CD4-positive, CD25-positive, alpha-beta regulatory T cell (primary cell): ENCODE measurements at regions not wholly inside any gene's neighbourhood (a gene's known extent, or its start where the extent isn't known, plus 50 kb on each side); places are given as distances from the start of the nearest gene placed in this dataset.

ENCODE experiments used
- ATAC-seq, 2 donors: fragments of 150-1000 bp; cut with Tn5 transposase; one replicate each; pipeline ENCODE4 v1.10.0; 2021; ENCODE audit warnings: low read depth in 2 of 2, moderate number of reproducible peaks in 2 of 2, moderate library complexity in 1 of 2
- DNase-seq, 3 donors: peaks; one replicate each; pipeline versions ENCODE4 v3.0.0 to v3.0.0-alpha.2; 2012 to 2022; ENCODE audit warnings: mixed read lengths in 1 of 3
- H3K27ac ChIP-seq: one replicate; pipeline ENCODE4 v1.7.0; 2013; ENCODE audit warnings: mild to moderate bottlenecking, low read length; ENCODE audit not compliant: insufficient read depth, poor library complexity, severe bottlenecking
- H3K27me3 ChIP-seq: one replicate; pipeline ENCODE4 v1.7.0; 2013; ENCODE audit warnings: low read length; ENCODE audit not compliant: control insufficient read depth, insufficient read depth
- H3K36me3 ChIP-seq: one replicate; pipeline ENCODE4 v1.7.0; 2013; ENCODE audit warnings: mild to moderate bottlenecking, low read length, moderate library complexity; ENCODE audit not compliant: control insufficient read depth, insufficient read depth
- H3K4me1 ChIP-seq: 2 replicates; pipeline ENCODE4 v1.7.0; 2013; ENCODE audit warnings: mild to moderate bottlenecking, low read length; ENCODE audit not compliant: insufficient read depth, control insufficient read depth, poor library complexity, severe bottlenecking
- H3K4me3 ChIP-seq: one replicate; pipeline ENCODE4 v1.7.0; 2013; ENCODE audit warnings: low read depth, mild to moderate bottlenecking, low read length, moderate library complexity
- H3K9me3 ChIP-seq, 2 experiments: 1 replicate in 1 of 2; 2 replicates in 1 of 2; pipeline ENCODE4 v1.7.0; 2013; ENCODE audit warnings: low read length in 2 of 2, mild to moderate bottlenecking in 1 of 2, moderate library complexity in 1 of 2; ENCODE audit not compliant: control insufficient read depth in 2 of 2
- H3K27ac Mint-ChIP-seq, 3 donors: one replicate each; pipeline ENCODE4 v1.8.0; 2020 to 2022; ENCODE audit warnings: mild to moderate bottlenecking in 3 of 3, mixed read lengths in 3 of 3, moderate library complexity in 2 of 3
- H3K27me3 Mint-ChIP-seq: one replicate; pipeline ENCODE4 v1.8.0; 2022; ENCODE audit warnings: mild to moderate bottlenecking, mixed read lengths
- H3K36me3 Mint-ChIP-seq: one replicate; pipeline ENCODE4 v1.8.0; 2020; ENCODE audit warnings: mixed read lengths
- H3K4me1 Mint-ChIP-seq, 4 donors: one replicate each; pipeline ENCODE4 v1.8.0; 2020 to 2022; ENCODE audit warnings: mixed read lengths in 4 of 4, mild to moderate bottlenecking in 1 of 4
- H3K4me3 Mint-ChIP-seq, 4 donors: one replicate each; pipeline ENCODE4 v1.8.0; 2020 to 2022; ENCODE audit warnings: mild to moderate bottlenecking in 4 of 4, mixed read lengths in 4 of 4, moderate library complexity in 3 of 4
- H3K9me3 Mint-ChIP-seq, 7 donors: one replicate each; pipeline ENCODE4 v1.8.0; 2020 to 2022; ENCODE audit warnings: mixed read lengths in 7 of 7, mild to moderate bottlenecking in 3 of 7, moderate library complexity in 2 of 7

DNA sequence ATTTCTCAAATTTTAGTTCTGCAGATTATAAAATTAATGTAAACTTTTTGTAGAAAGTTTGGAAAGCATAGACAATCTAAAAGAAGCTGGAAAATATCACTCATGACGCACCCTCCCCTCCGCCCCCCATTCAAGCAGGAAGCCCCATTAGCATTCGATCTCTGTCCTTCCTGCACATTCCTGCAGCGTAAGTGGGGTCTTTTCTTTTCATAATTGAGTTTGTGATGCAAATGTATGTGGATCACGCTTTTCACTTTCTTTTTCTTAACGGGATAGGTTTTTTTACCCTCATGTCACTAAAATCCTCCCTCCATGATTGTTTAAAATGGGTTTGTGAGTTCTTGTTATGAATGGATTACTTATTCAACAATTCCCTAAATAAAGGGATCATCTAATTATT, 181.7 kb upstream of the HDAC4 start:
- peaks cover 0 to 1% (median 0%) of the 10 kb centered on the region in 7 donors for H3K9me3 Mint-ChIP-seq
- no peak overlapping the region for H3K27ac ChIP-seq
- no peak overlapping the region for H3K4me3 Mint-ChIP-seq
- no peaks in the 10 kb centered on the region for H3K4me1 ChIP-seq
- peaks cover 0 to 7% (median 0%) of the 10 kb centered on the region in 4 donors for H3K4me1 Mint-ChIP-seq
- ATAC-seq: no peak
- no peak for DNase-seq
- no peaks in the 10 kb centered on the region for H3K9me3 ChIP-seq
- H3K27ac Mint-ChIP-seq: no peak overlapping the region
- no peaks in the 10 kb centered on the region for H3K27me3 ChIP-seq
- no peaks in the 10 kb centered on the region for H3K36me3 ChIP-seq
- H3K4me3 ChIP-seq: no peak overlapping the region
- no peaks in the 10 kb centered on the region for H3K27me3 Mint-ChIP-seq
- H3K36me3 Mint-ChIP-seq: peaks cover 3% of the 10 kb centered on the region

DNA sequence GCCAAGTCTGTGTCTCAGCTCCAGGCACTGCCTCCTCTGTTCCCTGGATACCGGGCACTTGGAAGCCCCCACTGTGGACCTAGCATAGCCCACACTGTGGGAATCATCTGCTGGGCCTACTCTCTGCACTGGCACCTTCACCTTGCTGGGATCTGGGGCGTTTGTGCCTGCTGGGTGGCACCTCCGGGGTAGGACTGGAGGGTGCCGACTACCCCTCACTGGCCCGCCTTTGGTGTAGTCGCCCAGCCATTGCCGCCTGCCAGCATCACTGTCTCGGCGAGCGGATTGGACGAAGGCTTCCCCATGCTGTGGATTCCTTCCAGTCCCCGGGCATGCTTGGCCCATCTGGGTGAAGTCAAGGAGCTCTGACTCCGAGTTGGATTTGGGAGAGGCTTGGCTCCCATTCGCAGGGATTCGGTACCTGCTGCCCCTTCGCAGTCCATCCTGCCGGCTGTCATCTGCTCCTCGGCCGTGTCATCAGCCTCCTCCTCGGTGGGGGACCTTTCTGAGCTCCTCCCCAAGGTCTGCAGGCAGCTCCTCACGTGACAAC, 180.6 kb upstream of the HDAC4 start:
- ATAC-seq: no peak
- H3K27ac Mint-ChIP-seq: no peak overlapping the region
- H3K4me1 Mint-ChIP-seq: peaks cover 0 to 7% (median 0%) of the 10 kb centered on the region in 4 donors
- peaks cover 3% of the 10 kb centered on the region for H3K36me3 Mint-ChIP-seq
- DNase-seq: no peak
- Histone ChIP-seq H3K27me3 (no peaks in the 10 kb centered on the region), H3K27ac (no peak overlapping the region), H3K4me3 (no peak overlapping the region), H3K4me1 (no peaks in the 10 kb centered on the region), H3K36me3 (no peaks in the 10 kb centered on the region), H3K9me3 (no peaks in the 10 kb centered on the region)
- H3K9me3 Mint-ChIP-seq: peaks cover 0 to 1% (median 0%) of the 10 kb centered on the region in 7 donors
- no peaks in the 10 kb centered on the region for H3K27me3 Mint-ChIP-seq
- no peak overlapping the region for H3K4me3 Mint-ChIP-seq

DNA sequence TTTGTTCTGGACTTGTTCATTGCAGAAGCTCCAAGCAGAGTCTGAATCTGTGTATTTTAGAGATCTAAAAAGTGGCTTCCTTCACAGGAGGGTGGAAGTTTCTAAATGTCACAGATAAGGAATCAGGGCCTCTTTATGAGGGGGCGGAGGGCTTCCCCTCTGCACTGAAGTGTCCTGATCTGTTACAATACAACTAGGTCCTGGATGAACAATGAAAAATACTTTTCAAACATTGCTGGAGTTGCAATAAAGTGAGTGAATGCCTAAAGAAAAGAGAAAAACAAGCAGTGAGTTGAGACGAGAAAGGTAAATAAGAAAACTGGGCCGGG, 179.3 kb upstream of the HDAC4 start:
- H3K36me3 ChIP-seq: no peaks in the 10 kb centered on the region
- no peak overlapping the region for H3K4me3 ChIP-seq
- ATAC-seq (no peak), DNase-seq (no peak)
- H3K27me3 ChIP-seq: no peaks in the 10 kb centered on the region
- no peak overlapping the region for H3K4me3 Mint-ChIP-seq
- no peaks in the 10 kb centered on the region for H3K4me1 ChIP-seq
- no peaks in the 10 kb centered on the region for H3K27me3 Mint-ChIP-seq
- H3K9me3 Mint-ChIP-seq: peaks cover 0 to 1% (median 0%) of the 10 kb centered on the region in 7 donors
- no peaks in the 10 kb centered on the region for H3K9me3 ChIP-seq
- H3K36me3 Mint-ChIP-seq: peaks cover 3% of the 10 kb centered on the region
- peaks cover 0 to 7% (median 0%) of the 10 kb centered on the region in 4 donors for H3K4me1 Mint-ChIP-seq
- no peak overlapping the region for H3K27ac Mint-ChIP-seq
- H3K27ac ChIP-seq: no peak overlapping the region

DNA sequence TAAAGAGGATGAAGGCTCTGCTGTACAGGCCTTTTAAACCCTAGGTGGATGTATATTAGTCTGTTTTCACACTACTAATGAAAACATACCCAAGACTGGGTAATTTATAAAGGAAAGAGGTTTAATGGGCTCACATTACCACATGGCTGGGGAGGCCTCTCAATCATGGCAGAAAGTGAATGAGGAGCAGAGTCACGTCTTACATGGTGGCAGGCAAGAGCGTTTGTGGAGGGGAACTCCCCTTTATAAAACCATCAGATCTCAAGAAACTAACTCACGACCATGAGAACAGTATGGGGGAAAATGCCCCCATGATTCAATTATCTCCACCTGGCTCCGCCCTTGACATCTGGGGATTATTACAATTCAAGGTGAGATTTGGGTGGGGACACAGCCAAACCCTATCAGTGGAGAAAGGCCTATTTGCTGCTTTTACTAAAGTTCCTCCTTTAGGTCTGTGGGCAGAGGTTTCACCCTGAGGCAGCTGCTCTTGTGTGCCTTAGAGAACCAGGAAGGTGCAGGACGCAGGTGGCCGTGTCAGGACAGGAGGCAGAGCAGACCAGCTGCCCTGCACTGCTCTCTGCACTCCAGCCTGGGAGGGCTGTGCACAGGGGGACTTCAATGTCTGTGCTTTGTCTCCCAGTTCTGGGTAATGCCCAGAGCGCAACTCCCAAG, 178.8 kb upstream of the HDAC4 start:
- Mint-ChIP-seq H3K9me3 (peaks cover 0 to 1% (median 0%) of the 10 kb centered on the region in 7 donors), H3K4me3 (no peak overlapping the region)
- no peaks in the 10 kb centered on the region for H3K4me1 ChIP-seq

DNA sequence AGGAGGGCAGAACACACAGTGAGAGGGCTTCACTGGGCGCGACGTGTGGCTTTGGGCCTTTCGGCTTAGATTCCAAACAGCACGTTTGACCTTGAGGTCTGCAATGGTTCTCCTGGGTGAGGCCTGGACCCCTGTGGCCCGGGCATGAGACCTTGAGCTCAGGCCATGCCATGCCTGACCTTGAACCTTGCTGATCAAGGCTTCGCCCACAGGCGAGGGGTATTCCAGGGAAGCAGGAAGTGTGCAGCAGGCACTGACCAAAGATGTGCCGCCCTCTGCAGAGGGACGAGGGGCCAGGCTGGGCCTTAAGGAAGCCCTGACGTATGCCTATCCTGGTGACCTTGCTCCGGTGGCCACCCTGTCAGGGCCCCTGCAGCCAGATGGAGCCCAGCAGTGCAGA, 178.3 kb upstream of the HDAC4 start:
- Mint-ChIP-seq H3K4me3 (no peak overlapping the region), H3K27me3 (no peaks in the 10 kb centered on the region), H3K4me1 (peaks cover 0 to 7% (median 0%) of the 10 kb centered on the region in 4 donors), H3K36me3 (peaks cover 3% of the 10 kb centered on the region), H3K27ac (no peak overlapping the region), H3K9me3 (peaks cover 0 to 1% (median 0%) of the 10 kb centered on the region in 7 donors)
- no peaks in the 10 kb centered on the region for H3K9me3 ChIP-seq
- no peaks in the 10 kb centered on the region for H3K36me3 ChIP-seq
- no peak overlapping the region for H3K27ac ChIP-seq
- ATAC-seq: no peak
- no peak for DNase-seq
- no peak overlapping the region for H3K4me3 ChIP-seq
- H3K27me3 ChIP-seq: no peaks in the 10 kb centered on the region
- no peaks in the 10 kb centered on the region for H3K4me1 ChIP-seq

More for the DNA sequence above, 178.8 kb upstream of the HDAC4 start:
- Histone ChIP-seq H3K27me3 (no peaks in the 10 kb centered on the region), H3K27ac (no peak overlapping the region), H3K36me3 (no peaks in the 10 kb centered on the region), H3K9me3 (no peaks in the 10 kb centered on the region), H3K4me3 (no peak overlapping the region)
- Mint-ChIP-seq H3K4me1 (peaks cover 0 to 7% (median 0%) of the 10 kb centered on the region in 4 donors), H3K36me3 (peaks cover 3% of the 10 kb centered on the region), H3K27me3 (no peaks in the 10 kb centered on the region), H3K27ac (no peak overlapping the region)
- ATAC-seq: no peak
- no peak for DNase-seq

DNA sequence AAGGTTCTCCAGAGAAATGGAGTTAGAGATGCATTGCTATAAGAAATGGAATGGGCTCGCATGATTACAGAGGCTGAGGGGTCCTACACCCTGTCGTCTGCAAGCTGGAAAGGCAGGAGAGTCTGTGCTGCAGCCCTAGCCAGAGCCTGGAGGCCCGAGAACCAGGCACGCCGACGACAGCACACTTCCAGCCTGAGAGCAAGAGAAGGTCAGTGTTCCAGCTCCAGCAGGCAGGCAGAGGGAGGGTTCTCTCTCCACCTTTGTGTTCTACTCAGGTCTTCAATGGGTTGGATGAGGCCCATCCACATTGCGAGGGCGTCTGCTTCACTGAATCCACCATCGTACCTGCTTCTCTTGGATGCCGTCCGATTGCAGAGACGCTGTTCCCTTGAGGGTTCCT, 177.6 kb upstream of the HDAC4 start:
- no peak overlapping the region for H3K4me3 Mint-ChIP-seq
- H3K4me3 ChIP-seq: no peak overlapping the region
- no peaks in the 10 kb centered on the region for H3K27me3 ChIP-seq
- peaks cover 3% of the 10 kb centered on the region for H3K36me3 Mint-ChIP-seq
- no peaks in the 10 kb centered on the region for H3K9me3 ChIP-seq
- no peak for DNase-seq
- H3K36me3 ChIP-seq: no peaks in the 10 kb centered on the region
- H3K27ac Mint-ChIP-seq: no peak overlapping the region
- no peak overlapping the region for H3K27ac ChIP-seq
- H3K4me1 ChIP-seq: no peaks in the 10 kb centered on the region
- ATAC-seq: no peak
- peaks cover 0 to 1% (median 0%) of the 10 kb centered on the region in 7 donors for H3K9me3 Mint-ChIP-seq
- H3K4me1 Mint-ChIP-seq: peaks cover 0 to 7% (median 0%) of the 10 kb centered on the region in 4 donors
- no peaks in the 10 kb centered on the region for H3K27me3 Mint-ChIP-seq

DNA sequence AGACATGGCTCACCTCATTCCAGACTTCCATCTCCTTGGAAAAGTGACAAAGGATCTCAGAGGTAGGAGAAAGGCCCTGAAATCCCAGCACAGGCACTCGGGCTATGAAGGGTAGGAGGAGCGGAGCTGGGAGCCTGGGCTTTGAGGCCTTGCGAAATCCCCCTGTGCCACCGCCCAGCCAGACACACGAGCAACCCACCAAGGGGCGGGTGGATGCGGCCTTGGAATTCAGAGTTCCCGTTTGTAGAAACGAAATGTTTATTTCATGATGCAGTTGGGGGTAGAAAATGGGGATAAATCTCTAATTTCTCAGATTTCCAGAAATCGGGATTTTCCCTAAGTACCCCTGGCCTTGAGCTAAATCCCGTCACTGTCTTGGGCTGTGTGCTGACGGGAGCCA, 177.1 kb upstream of the HDAC4 start:
- Histone ChIP-seq H3K4me1 (no peaks in the 10 kb centered on the region), H3K27ac (no peak overlapping the region), H3K9me3 (no peaks in the 10 kb centered on the region), H3K27me3 (no peaks in the 10 kb centered on the region), H3K36me3 (no peaks in the 10 kb centered on the region), H3K4me3 (no peak overlapping the region)
- Mint-ChIP-seq H3K27me3 (no peaks in the 10 kb centered on the region), H3K4me1 (peaks cover 0 to 7% (median 0%) of the 10 kb centered on the region in 4 donors), H3K27ac (no peak overlapping the region), H3K4me3 (peak overlapping the region in 1 of 4 donors; percentile 10), H3K36me3 (peaks cover 3% of the 10 kb centered on the region), H3K9me3 (peaks cover 0 to 1% (median 0%) of the 10 kb centered on the region in 7 donors)
- no peak for ATAC-seq
- DNase-seq: no peak
